Femur (tissue), 1 donor: ENCODE measurements at regions not wholly inside any gene's neighbourhood (a gene's known extent, or its start where the extent isn't known, plus 50 kb on each side); places are given as distances from the start of the nearest gene placed in this dataset.
"Not testable (repeated sequence)": the region's sequence is repeated elsewhere in the genome, so short reads cannot be mapped to it uniquely, and the experiment has no call there.

ENCODE experiments used
- DNase-seq: peaks from one replicate; pipeline ENCODE4 v3.0.0-alpha.2; 2017

DNA sequence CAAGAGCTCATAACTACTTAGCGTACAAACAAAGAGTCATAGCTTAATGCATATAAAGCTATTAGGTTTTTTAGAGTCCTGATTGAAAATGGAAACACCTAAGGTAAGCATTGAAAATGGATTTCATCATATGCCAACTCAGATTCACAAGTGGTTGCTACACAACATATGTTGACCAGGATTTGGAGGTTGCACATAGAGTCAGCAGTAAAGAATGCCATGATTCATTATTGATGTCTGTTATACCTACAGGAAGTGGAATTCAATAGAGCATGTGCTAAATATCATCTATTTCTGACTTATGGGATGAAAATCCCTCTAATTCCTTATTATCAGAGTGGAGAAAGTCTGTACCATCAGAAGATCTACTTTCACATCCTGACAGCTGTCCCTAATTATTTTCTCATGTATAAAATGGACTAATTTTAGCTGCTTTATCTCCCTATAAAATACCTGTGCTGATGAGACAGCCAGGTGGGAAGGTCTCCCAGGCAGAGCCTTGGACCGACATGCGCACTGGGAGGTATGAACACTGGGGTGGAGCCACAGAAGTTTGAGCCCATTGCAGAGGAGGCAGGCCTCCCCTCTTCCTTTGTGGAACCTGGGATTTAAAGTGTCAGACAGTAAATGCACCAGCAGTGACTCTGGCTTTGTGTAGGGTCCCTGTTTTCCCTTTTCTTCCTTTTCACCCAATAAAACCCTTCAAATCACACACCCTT lies 204.2 kb downstream of the AASDHPPT start:
- DNase-seq = no peak

DNA sequence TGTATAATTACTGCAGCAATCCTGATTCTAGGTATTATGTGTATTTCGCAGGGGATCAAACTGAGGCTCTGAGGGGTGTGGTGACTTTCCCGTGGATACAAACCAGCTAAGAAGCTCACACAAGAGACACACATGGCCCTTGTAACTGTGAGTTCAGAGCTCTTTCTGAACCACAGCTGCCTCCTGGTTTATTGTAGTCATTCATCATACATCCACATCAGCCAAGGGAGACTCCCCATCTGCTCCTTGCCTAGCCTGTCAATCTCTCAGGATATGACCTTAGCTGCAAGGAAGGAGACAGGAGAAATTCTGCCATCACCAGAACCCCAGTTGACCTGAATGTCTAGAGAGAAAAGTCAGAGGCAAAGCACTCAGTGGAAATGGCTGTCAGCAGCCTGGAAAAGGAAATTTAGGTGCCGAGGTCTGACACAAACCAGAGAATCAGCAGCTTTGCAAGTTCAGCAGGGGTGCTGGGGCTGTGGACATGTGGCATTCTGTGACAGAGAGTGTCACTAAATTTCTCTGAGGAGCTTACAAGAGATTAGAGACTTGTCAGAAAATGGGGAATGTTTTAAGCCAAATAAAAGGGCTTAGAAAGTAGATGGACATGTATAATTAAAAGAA lies 209.5 kb downstream of the AASDHPPT start:
- no peak for DNase-seq

DNA sequence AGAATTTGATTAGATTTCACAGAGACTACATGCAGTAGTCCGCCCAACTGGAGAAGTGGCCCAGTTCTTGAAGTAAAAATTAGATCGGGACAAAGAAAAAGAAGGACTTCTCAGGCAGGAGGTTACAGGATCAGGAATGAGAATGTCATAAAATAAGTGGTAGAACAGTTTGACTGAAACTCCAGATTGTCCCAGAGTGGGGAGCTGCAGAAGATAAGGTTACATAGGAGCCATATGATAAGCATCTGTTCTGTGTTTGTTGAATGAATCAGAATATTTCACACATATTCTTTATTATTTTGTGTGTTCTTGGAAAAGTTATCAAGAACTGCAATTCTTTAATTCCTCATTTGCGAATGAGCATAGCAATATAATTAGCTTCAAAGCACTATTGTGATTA lies 210.6 kb downstream of the AASDHPPT start:
- DNase-seq = no peak

DNA sequence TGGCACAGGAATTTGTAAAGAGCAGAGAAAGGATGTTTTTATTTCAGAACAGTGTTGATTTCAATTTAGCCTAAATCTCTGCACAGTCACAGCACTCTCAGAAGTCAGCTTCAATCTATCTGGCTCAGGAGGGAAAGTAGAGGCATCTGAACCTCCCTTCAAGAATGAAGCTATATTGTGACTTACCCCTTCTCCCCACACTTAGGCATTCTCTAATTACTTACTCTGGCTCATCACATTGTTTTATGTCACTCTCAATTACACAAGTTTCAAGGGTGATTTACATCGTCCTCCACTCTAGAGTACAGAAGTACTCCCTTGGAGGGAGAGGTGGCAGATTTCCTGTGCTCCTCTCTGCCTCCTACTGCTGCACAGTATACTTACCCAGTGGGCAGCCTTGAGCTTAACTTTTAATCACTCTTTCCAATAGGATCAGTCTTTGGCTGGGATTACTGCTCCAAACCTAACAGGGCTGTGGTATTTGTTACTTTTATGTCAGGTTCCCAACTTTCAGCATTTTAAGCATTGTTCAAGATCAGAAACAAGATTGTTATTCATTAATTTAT lies 211.4 kb downstream of the AASDHPPT start:
- no peak for DNase-seq

DNA sequence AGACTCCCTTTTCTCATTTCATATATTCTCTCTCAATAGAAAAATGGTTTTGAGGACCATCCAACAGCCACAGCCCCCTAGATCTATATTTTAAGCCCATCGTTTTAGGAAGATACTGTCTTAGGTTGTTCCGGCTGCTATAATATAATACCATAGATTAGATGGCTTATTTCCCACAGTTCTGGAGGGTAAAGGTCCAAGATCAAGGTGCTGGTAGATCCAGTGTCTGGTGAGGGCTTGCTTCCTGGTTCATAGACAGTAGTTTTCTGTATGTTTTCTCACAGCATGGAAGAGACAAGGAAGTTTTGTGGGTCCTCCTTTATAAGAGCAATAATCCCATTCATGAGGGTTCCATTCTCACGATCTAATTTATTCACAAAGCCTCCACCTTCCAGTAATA lies 215.1 kb downstream of the AASDHPPT start:
- no peak for DNase-seq

DNA sequence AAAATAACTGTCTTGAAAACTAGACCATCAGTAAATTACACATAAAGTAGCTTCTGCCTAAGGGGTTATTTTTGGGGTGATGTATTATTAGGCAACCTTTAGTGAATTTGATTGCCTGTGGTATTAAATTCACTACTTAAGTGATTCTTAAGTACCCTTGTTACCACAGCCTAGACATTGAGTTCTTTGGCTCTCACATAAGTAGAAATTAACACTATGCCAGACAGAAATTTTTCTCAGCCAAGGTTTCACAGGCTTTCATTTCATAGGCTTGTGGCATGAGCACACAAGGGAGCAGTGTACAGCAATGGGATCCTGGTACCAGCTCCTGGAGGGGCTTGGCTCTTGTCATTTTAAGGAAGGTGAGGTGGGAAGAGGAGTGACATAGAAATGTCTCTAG lies 218.5 kb downstream of the AASDHPPT start:
- no peak for DNase-seq

DNA sequence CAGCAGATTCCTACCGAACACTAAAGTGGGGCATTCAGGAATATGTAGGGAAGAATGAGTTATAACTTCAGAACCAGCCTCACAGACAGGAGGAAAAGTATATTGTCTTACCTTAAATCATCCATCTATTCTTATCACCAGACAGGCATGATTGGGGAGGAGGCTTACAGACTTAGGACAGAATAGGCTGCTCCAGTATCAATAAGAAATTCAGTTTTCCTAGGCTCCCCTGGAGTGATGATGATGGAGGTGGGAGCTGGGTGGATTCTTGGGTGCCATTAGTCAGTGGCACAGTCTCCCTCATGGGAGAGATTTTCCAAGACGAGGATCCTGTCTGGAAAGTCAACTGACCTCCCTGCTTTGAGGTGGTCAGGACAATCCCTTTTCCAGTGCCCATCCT lies 225.0 kb downstream of the AASDHPPT start:
- DNase-seq = no peak

DNA sequence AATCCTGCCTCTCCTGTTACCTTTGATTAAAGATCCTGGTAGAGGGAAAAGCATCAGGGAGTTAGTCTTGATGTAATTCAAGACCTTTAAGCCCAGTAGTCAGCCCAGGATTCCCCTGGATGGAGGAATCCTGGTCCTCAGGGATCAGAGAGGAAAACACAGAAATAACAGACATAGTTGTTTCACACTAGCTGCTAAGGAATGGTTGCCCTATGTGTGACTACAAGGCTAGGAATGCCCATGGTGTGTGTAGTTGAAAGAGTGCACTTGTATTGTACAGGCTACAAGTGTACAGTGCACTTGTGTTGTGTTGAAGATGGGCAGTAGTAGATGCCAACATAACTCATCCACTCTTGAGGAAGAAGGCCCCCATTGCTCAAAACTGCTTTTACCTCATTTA lies 226.8 kb downstream of the AASDHPPT start:
- no peak for DNase-seq

DNA sequence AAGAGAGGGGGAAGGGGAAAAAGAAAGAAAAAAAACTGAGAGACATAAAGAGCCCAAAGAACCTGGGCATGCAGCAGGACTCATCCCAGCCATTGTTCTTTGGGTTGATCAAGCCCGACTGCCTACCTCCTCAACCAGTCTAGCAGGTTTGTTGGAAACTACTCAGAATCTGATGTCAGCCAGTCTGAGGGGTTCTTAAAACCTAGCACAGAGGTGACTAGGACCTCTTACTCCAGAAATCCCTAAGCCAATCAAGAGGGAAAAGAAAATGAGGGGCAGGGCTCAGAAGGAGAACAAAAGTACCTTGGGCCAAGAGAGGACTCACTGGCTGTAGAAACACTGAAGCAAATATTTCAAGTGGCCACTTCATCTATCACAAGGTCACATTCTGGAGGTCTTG lies 228.0 kb downstream of the AASDHPPT start:
- DNase-seq = no peak

DNA sequence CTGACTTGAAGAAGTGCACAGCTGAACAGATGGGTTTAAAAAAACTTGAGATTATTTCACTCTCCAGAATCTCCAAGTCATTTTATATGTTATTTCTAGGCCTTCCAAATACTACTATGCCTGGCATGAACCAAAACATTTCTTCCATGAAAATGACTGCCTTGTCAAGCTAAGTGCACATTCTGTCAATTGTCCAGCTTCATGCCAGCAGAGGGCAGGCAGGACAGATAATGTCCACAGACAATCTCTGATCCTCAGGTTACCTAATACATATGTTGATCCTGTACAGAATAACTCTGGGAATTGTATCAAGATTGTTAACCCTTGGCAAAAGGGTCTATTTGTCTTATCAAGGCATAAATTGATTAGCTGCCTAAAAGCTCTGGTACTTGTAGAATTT lies 229.5 kb downstream of the AASDHPPT start:
- no peak for DNase-seq

DNA sequence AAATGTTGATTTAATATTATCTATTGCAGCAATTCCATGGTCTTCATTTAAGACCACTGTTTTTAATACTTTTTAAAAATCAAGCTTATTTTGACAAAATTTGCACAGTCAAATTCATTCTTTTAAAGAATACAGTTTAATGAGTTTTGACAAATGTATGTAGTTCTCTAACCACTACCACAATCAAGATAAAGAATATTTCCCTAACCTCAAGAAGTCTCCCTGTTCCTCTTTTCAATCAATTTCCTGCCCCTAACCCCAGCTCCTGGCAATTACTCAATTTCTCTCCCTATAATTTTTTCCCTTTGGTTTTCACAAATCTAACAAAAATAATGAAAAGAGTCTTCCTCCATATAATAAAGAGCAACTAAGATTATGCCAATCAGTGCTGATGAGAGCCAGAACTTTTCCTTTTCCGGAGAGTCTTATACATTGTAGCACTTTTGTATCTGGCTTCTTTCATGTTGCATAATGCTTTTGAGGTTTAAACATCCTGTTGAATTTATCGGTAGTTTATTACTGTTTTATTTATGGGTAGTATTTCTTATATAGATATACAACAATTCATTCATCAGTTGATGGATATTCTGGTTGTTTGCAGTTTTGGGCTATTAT lies 231.7 kb downstream of the AASDHPPT start:
- no peak for DNase-seq

DNA sequence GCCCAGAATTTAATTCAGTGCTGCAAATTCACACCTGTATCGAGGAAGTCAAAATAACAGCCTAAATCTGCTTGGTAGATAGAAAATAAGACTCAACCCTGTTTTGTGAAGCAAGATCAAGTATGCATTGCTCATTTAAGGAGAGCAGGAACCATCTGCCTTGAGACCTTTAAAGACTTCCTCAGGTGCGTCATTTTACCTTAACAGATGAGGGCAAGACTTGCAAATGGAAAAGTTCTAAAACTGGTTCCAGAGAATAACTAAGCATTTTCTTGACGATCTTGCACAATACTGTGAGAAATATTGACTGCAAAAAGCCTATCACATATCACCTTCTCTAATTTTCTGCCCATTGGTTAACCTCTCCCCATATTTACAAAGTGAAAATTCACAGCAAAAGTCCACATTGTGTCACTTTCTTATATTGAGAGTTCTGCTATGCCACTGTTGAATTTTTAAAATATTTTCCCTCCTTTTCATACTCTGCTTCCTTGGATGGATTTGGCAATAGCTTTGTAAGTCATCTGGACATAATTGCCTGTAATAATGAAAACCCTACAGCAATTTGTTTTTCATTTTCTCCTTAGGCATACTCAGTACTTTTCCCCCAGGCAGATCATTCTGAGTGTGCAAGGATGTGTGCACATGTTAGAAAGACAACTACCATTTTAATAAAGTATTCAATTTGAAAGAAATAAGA lies 234.2 kb downstream of the AASDHPPT start:
- no peak for DNase-seq

DNA sequence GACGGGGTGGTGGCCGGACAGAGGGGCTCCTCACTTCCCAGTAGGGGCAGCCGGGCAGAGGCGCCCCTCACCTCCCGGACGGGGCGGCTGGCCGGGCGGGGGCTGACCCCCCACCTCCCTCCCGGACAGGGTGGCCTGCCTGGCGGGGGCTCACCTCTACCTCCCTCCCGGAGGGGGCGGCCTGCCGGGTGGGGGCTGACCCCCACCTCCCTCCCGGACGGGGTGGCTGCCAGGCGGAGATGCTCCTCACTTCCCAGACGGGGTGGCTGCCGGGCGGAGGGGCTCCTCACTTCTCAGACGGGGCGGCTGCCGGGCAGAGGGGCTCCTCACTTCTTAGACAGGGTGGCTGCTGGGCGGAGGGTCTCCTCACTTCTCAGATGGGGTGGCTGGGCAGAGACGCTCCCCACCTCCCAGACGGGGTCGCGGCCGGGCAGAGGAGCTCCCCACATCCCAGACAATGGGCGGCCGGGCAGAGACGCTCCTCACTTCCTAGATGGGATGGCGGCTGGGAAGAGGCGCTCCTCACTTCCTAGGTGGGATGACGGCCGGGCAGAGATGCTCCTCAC lies 239.8 kb downstream of the AASDHPPT start:
- not testable (repeated sequence) for DNase-seq

DNA sequence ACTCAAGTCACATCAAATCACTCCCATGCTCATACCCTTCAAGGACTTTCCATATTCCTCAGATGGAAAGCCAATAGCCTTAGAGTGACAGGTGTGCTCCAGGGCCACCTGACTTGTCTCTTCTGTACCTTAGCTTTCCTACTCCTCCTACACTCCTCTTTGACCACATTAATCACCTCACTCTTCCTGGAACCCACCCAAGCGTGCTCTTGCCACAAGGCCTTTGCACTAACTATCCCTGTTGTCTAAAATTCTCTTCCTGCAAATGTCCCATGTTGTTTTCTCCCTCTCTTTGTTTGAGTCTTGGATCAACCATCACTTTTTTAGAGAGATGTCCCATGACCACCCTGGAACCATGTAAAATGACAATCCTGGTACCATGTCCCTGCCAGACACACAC lies 244.1 kb downstream of the AASDHPPT start:
- no peak for DNase-seq

DNA sequence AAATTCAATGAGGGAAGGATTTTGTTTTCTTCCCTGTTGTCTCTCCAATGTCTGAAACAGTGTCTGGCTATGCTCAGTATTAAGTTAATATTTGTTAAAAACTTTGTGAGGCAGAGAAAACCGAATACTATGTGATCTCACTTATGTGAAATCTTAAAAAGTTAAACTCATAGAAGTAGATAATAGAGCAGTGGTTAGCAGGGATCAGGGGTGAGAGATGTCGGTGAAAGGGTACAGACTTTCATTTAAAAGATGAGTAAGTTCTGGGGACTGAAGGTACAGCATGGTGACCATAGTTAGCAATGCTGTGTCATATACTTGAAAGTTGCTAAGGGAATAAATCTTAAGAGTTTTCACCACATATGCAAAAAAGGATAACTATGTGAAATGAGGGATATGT lies 244.6 kb downstream of the AASDHPPT start:
- DNase-seq = no peak

DNA sequence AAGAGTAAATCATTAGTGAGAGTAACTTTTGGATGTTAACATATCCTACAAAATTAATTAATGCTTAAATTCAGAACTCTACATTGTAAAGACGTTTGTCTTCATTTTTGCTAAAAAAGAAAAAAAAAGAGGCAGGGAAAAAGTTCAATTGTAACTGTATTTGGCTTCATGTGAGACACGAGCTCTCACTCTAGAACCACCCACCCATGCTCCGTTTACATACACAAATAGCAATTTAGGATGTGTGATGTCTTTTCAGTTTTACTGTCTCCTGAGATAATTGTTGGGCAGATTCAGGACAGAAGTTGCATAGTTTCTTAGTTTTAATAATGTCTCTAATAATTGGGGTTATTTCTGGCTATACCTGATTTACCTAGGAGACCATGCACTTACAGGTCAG lies 248.6 kb downstream of the AASDHPPT start:
- DNase-seq = no peak

DNA sequence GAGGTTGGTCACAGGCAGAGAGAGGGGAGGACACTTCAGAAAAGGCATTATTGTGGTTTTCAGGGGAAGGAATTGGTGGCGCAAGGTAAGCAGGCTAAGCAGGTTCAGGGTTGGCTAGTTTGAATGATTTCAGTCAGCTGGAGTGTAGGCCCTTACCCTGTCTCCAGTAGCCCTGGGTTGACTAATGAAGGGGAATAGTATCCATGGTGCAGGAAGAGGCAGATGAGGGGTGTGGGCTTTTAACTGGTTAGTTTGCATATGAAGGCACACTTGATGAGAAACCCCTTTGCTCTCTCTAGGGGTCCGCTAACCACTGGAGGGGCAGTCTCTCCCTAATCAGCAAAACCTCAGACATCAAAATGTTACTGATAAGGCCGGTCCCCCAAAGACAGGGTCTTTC lies 249.7 kb downstream of the AASDHPPT start:
- DNase-seq = no peak

DNA sequence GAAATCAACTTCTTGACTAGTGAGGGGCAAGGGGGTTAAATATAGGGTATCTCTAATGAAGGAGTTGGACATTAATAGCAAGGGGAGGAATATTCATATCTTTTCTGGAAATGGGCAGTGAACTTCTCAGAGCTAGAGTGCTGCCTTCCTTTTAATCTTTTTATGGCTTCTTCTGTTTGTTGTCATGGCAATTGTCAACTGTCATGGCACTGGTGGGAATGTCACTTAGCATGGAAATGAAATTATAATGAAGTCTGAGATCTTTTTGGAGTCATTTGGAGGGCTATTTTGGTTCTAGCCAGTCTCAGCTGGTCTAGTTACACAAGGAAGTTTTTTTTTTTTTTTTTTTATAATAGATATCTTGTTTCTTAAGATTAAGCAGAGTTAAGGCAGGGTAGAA lies 250.2 kb downstream of the AASDHPPT start:
- DNase-seq = no peak

DNA sequence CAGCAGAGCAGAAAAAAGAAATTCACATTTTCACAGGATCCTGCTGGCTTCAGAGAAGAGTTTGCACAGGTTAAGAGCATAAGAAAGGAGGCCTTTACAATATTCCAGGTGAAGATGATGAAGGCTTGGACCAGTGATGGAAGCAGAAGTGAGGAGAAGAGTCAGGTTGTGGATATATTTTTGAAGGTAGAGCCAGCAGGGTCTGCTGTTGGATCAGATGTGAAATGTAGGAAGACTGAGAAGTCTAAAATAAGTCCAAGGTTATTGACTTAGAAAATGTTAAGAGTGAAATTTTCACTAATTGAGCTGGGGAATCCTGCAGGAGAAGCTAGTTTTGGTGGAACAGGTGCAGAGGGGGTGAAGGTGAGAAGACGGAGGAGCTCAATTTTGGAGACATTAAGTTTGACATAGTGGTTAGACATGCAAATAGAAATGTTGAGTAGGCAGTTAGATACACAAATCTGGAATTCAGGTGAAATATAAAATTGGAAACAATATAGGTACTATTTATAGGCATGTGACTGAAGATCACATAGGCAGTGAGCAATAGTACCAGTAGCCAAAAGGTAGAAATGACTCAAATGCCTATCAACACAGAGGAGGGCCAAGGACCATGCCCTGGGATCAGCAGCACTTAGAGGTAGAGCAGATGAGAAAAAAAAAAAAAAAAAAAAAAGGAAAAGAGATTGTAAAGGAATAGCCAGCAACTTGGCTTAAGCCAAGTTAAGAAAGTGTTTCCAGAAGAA lies 252.0 kb downstream of the AASDHPPT start:
- DNase-seq = no peak

DNA sequence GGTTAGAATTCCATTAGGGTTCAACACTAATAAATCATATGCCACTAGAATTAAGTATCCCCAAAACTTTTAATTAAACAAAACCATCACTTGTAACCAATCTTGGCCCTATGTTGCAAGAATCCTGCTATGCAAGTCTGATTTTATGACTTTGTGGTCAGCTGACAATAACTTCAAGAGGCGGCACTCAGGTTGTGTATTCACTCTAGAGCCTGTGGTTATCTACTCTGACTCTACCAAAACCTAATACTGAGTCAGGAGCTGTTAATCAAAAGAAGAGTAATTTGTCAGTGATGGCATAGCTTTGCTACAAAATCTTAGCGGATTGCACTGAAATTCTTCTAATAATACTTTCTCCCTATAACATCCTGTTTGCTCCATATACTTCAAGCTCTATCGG lies 253.7 kb downstream of the AASDHPPT start:
- no peak for DNase-seq

DNA sequence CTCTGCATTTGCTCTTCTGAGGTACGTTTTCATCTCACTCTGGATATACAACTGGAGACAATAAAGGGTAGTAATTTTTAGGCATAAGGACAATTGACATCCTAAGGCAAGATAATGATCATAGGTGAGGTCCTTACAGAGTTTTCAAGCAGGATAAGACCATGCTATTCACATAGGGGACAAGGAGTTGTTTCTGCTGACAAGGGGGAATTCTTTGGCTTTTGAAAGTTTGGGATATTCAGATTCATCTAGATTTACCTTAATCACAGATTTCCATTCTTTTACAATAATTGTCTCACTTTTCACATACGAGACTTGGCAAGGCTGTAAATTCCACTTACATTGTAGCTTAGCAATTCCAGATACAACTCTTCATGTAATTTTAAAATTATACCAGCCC lies 256.2 kb downstream of the AASDHPPT start:
- no peak for DNase-seq

DNA sequence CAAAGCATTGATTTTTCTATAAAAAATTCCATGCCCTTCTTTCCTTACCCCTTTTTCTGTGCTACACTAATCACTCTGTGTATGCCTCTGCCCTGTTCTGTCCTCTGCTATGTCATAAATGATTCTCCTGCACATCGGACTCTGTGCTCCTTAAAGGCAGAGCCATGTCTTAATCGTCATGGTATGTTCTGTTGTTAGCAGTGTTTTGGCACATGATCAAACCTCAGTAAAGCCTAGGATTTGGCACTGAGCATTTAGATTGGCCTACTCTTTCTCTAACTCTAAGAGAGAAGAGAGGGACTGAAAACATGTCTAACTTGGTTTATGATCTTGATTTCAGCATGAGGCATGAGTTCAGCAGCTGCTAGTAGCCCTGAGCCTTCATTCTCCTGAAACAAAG lies 266.9 kb downstream of the AASDHPPT start:
- no peak for DNase-seq

DNA sequence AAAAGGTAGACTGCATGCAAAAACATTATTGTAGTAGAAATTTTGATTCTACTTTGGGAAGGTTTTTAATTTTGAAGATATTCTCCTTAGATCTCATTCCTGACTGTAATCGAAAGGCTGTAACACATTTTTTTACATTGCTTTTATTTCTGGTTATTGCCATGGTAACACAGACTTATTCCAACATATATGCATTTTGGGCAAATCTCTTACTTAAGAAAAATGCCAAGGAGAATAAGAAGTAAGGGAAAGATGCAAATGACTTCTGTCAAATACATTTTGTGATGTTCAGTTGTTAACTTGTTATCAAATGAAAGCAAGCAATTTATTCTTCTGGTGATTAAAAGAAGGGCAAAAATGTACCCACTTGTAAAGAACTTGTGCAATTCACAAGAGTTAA lies 267.5 kb downstream of the AASDHPPT start:
- DNase-seq = no peak
